GM19240 (cell line): ENCODE measurements at regions not wholly inside any gene's neighbourhood (a gene's known extent, or its start where the extent isn't known, plus 50 kb on each side); places are given as distances from the start of the nearest gene placed in this dataset.

Source experiments
- DNase-seq: peaks from one replicate; pipeline ENCODE4 v3.0.0; 2011; ENCODE audit warnings: low spot score; ENCODE audit not compliant: insufficient read length

DNA sequence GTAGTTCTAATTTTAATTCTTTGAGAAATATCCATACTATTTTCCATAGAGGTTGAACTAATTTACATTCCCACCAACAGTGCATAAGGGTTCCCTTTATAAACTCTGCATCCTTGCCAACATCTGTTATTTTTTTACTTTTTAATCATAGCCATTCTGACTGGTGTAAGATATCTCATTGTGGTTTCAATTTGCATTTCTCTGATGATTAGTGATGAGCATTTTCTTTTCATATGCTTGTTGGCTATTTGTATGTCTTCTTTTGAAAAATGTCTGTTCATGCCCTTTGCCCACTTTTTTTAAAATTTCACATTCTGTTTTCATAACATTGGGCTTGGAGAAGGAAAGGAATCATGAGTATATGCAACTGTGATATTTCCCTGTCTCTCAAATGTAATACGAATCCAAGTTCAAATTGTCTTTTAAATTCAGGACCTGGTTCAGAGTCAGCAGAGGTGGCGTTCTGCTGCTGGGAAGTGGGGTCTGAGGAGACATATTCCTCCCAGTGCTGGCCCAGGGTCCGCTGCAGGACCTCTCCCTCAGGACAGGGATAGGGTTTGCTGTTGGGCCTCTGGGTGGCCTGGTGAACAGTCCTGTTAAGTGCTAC lies 81.2 kb upstream of the ETV6 start:
- DNase-seq: no peak

- peak; percentile 22 for DNase-seq
These were observed 80.6 kb upstream of the ETV6 start for GRCh38 chr12:11568762-11569478.

GRCh38 chr12:11569716-11570115 lies 79.8 kb upstream of the ETV6 start:
- no peak for DNase-seq

DNA sequence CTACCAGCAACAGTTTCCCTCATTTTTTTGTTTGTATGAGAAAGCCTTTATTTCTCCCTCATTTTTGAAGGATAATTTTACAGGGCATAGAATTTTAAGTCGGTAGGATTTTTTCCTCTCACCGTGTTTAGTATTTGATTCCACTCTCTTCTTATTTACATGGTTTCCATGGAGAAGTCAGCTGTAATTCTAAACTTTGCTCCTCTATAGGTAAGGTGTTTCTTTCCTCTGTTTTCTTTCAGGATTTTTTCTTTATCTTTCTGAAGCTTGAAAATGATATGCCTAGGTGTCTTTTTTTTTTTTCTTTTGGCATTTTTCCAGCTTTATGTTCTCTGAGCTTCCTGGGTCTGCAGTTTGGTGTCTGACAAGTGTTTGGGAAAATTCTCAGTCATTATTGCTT lies 75.6 kb upstream of the ETV6 start:
- no peak for DNase-seq

DNA sequence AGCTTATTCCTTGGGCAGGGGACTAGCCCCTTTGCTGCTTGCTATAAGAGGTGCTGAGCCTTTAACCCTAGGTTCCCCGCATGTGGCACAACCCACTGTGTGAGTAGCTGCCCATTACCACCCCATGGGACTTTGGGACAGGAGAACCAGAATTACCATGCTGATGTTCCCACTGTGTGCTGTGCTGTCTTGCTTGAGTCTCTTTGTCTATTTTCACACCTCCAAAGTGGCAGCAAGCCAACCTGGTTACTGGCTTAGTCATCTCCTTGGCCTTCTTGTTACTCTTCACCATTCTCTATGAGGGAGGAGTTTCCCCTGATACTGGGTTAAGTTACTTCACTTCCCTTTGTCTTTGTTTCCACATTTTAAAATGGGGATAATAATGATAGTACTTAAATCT lies 73.4 kb upstream of the ETV6 start:
- DNase-seq: no peak

- DNase-seq: no peak
These were observed 71.7 kb upstream of the ETV6 start for GRCh38 chr12:11577658-11578260.

DNA sequence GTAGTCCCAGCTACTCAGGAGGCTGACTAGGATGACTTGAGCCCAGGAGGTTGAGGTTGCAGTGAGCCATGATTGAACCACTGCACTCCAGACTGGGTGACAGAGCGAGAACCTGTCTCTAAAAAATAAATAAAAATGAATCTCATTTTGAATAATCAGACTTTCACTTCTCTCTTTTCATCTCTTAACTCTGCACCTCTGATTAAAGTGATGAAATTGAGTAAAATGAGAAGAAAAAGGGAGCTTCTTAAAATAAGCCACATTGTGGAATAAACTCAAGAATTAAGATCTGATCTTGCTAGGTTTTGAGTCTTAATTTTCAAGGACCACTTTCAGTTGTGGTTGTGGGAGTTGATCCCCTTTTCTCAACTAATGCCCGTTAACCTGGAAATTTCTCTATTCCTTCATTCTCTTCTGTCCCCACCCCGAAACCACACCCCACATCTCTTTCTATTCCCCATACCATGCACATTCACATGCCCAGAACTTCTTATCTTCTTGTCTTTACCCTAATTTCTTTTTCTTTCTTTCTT lies 70.9 kb upstream of the ETV6 start:
- DNase-seq: no peak

GRCh38 chr12:11580125-11580751 lies 69.2 kb upstream of the ETV6 start:
- DNase-seq: no peak

DNA sequence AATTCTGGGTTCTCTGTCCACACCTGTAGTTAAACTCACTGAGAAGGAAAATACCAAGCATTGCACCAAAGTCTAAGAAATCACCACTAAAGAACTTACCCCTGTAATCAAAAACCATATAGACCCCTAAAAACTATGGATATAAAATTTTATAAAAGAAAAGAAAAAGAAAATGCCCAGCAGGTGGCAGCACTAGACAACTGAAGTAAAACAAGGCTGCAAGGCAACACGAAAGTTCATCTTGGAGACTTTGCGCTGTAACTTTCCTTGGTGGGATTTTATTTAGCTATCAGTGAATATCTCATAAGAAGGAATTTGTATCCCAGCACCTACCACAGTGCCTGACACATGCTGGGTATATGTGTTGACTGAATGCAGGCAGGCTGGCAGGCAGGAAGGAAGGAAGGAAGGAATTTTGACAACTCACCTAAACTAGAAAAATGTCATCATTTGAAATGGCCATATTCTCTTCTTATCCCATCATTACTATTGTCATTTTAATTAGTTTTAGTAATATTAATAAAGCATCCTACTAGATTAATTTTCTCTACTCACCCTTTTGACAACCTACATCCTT lies 68.2 kb upstream of the ETV6 start:
- DNase-seq: peak; percentile 36

GRCh38 chr12:11584221-11584855 lies 65.1 kb upstream of the ETV6 start:
- DNase-seq: no peak

- no peak for DNase-seq
These were observed 57.0 kb upstream of the ETV6 start for GRCh38 chr12:11592484-11592883.

- no peak for DNase-seq
These were observed 56.5 kb upstream of the ETV6 start for GRCh38 chr12:11593013-11593412.

GRCh38 chr12:11595080-11595479 lies 54.4 kb upstream of the ETV6 start:
- DNase-seq: no peak

DNA sequence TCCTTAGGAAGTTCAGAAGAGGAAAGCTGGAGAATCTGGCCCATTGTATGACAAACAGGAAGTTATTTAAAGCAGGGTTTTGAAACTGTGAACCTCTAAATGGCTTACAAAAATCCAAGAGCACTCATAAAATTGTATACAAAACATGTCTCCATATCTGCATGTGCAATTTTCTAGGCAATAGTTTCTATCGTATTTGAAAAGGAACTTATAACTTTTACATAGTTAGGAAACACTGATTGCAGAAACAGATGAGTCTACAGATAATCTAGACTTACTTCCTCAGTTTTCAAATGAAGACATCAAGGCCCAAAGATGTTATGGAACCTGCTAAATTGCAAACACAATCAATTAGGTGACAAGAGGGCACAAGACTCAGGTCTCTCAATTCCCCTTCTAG lies 53.3 kb upstream of the ETV6 start:
- DNase-seq: no peak

DNA sequence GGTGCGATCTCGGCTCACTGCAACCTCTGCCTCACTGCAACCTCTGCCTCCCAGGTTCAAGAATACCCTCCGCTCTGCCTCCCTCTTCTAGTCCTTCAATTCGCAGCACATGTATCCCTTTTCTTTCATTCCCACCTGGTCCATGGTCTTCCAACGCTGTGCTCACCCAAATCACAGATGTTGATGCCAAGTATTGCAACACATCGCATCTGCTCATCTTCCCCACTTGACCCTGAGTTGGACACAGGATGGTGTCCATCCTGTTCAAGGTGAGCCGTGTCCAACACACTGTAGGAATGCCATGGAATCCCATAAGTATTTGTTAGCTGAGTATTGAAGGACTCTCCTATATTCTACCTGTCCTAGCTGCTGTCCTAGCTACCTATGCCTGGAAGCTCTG lies 50.6 kb upstream of the ETV6 start:
- DNase-seq: no peak
